Mammary epithelial cell (primary cell): ENCODE measurements at regions not wholly inside any gene's neighbourhood (a gene's known extent, or its start where the extent isn't known, plus 50 kb on each side); places are given as distances from the start of the nearest gene placed in this dataset.

ENCODE experiments used
- CTCF ChIP-seq, 2 donors: IDR thresholded peaks in 1 of 2; conservative IDR thresholded peaks in 1 of 2; 2 replicates each; pipeline ENCODE4 v1.5.1; 2011 to 2012; ENCODE audit warnings: inconsistent platforms in 2 of 2, low read length in 2 of 2, mild to moderate bottlenecking in 2 of 2, control low read depth in 1 of 2, low read depth in 1 of 2; ENCODE audit not compliant: insufficient read depth in 1 of 2; ENCODE audit errors: extremely low read depth in 1 of 2
- EZH2 ChIP-seq: IDR thresholded peaks from 2 replicates; pipeline ENCODE4 v1.6.1; 2012; ENCODE audit warnings: low read length, inconsistent platforms, borderline replicate concordance

GRCh38 chr10:105658696-105659095, 1017.6 kb downstream of the SORCS3 start:
- TF ChIP-seq EZH2 (no peak), CTCF (conservative IDR thresholded peaks at IDR 0.05 in 1 of 2, IDR thresholded peaks at IDR 0.05 in 1 of 2; ENCODE audit: extremely low read depth in 1 of 2, insufficient read depth in 1 of 2, low read depth in 1 of 2, low read length in 2 of 2) (no peak)
